OCI-LY3 (cell line): ENCODE measurements at regions not wholly inside any gene's neighbourhood (a gene's known extent, or its start where the extent isn't known, plus 50 kb on each side); places are given as distances from the start of the nearest gene placed in this dataset.

Source experiments
- EZH2phosphoT487 ChIP-seq: fragments of 200-600 bp; shearing (Covaris generic); IDR thresholded peaks from 2 replicates; pipeline ENCODE4 v1.6.1; 2018; ENCODE audit warnings: antibody characterized with exemption, mixed run types, low read depth
- TF ChIP-seq, protein P1 (sequence below): fragments of 200-600, 300-600 bp; sonication (generic); IDR thresholded peaks from 2 replicates; pipeline ENCODE4 v1.5.1; 2014; ENCODE audit warnings: antibody characterized with exemption, low read length, low read depth

DNA sequence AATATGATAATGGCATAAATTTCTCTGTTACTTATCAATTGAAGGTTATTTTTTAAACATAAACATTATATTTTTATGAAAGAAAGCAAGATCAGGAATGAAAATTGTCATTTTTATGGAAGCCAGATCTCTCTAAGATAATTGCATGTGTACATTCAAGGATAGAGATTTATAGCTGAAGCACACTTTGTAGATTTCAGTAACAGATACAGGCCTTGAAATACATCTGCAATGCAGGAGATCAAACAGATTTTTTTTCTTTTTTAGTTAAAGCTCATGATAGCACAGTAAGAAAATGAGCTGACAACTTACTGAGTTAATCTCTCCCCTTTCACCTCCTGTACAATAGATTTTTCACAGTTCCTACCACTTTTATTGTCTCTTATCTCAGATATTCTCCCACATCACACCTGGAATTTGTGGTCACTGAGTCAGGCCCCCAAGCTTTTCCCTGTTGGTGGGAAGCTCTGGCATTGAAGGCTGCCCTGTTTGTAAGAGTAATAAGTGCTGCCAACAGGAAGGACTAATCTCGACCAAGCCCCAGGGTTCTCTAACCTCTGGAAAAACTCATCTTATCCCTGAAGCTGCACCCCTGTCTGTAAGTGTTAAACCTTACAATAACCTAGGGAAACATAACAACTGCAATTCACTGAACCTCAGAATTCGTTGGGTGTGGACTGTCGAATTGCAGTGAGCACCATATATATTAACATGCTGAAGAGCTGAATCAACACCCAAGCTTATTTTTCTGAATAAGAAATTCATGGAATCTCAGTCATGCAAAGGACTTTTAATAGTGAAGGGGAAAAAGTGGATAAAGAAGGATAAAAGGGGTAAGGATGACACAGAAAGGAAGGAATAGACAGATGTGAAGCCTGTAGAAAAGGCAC is 599.0 kb downstream of the LMO4 start:
- TF ChIP-seq, protein P1, sequence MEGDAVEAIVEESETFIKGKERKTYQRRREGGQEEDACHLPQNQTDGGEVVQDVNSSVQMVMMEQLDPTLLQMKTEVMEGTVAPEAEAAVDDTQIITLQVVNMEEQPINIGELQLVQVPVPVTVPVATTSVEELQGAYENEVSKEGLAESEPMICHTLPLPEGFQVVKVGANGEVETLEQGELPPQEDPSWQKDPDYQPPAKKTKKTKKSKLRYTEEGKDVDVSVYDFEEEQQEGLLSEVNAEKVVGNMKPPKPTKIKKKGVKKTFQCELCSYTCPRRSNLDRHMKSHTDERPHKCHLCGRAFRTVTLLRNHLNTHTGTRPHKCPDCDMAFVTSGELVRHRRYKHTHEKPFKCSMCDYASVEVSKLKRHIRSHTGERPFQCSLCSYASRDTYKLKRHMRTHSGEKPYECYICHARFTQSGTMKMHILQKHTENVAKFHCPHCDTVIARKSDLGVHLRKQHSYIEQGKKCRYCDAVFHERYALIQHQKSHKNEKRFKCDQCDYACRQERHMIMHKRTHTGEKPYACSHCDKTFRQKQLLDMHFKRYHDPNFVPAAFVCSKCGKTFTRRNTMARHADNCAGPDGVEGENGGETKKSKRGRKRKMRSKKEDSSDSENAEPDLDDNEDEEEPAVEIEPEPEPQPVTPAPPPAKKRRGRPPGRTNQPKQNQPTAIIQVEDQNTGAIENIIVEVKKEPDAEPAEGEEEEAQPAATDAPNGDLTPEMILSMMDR: no peak
- no peak for TF ChIP-seq EZH2phosphoT487
